Stomach (tissue), 4 donors: ENCODE measurements at regions not wholly inside any gene's neighbourhood (a gene's known extent, or its start where the extent isn't known, plus 50 kb on each side); places are given as distances from the start of the nearest gene placed in this dataset.

Experiments
- CTCF ChIP-seq, 7 experiments: fragments of 450-650 bp in 4 of 7; fragments of 200-600 bp in 3 of 7; sonication (generic) in 3 of 7; IDR thresholded peaks; one replicate each; pipeline ENCODE4 v1.5.1; 2016 to 2019; ENCODE audit warnings: antibody characterized with exemption in 7 of 7, control low read depth in 2 of 7, mild to moderate bottlenecking in 1 of 7
- POLR2A ChIP-seq, 4 donors: fragments of 450-650 bp; IDR thresholded peaks; one replicate each; pipeline ENCODE4 v1.6.1; 2016; ENCODE audit warnings: antibody characterized with exemption in 4 of 4, control low read depth in 2 of 4, mild to moderate bottlenecking in 1 of 4, moderate library complexity in 1 of 4
- POLR2AphosphoS5 ChIP-seq, 3 donors: sonication (generic); formaldehyde crosslinking; IDR thresholded peaks; one replicate each; pipeline ENCODE4 v1.6.1; 2016; ENCODE audit warnings: antibody characterized with exemption in 3 of 3

- TF ChIP-seq POLR2A (IDR thresholded peaks at IDR 0.05), result no peak
- TF ChIP-seq CTCF (IDR thresholded peaks at IDR 0.05), result no peak
- TF ChIP-seq POLR2AphosphoS5 (IDR thresholded peaks at IDR 0.05), result no peak
Measured at GRCh38 chr14:98599082-98599481, 672.9 kb downstream of the BCL11B start.
